Left ventricle myocardium inferior (tissue), 1 donor: ENCODE measurements at regions not wholly inside any gene's neighbourhood (a gene's known extent, or its start where the extent isn't known, plus 50 kb on each side); places are given as distances from the start of the nearest gene placed in this dataset.

Source experiments
- DNase-seq: peaks from one replicate; pipeline ENCODE4 v3.0.0-alpha.2; 2020
- H3K27ac ChIP-seq: fragments of 200-600 bp; replicated peaks from 2 replicates; pipeline ENCODE4 v1.8.0; 2021
- H3K27me3 ChIP-seq: fragments of 200-600 bp; 2 replicates; pipeline ENCODE4 v1.8.0; 2021; ENCODE audit warnings: low read depth
- H3K36me3 ChIP-seq: fragments of 200-600 bp; 2 replicates; pipeline ENCODE4 v1.8.0; 2021
- H3K4me1 ChIP-seq: fragments of 200-600 bp; 2 replicates; pipeline ENCODE4 v1.8.0; 2021
- H3K4me3 ChIP-seq: fragments of 200-600 bp; 2 replicates; pipeline ENCODE4 v1.8.0; 2021; ENCODE audit warnings: mild to moderate bottlenecking, moderate library complexity
- H3K9me3 ChIP-seq: fragments of 200-600 bp; replicated peaks from 2 replicates; pipeline ENCODE4 v1.8.0; 2021
- CTCF ChIP-seq: fragments of 200-600 bp; IDR thresholded peaks from 2 replicates; pipeline ENCODE4 v1.8.0; 2021; ENCODE audit warnings: antibody characterized with exemption, mild to moderate bottlenecking, borderline replicate concordance
- intact Hi-C: fragments of 100-400 bp; cut with micrococcal nuclease; formaldehyde crosslinking; loops from one replicate; pipeline ENCODE4 v1.11.0; 2022
- donor health status: DM: no; HTN: yes; CAD: no; lungs with severe emphysema.

- Histone ChIP-seq H3K27ac (peak overlapping the region; percentile 36), H3K36me3 (no peaks in the 10 kb centered on the region), H3K27me3 (no peaks in the 10 kb centered on the region), H3K4me3 (no peak overlapping the region), H3K9me3 (no peaks in the 10 kb centered on the region), H3K4me1 (no peaks in the 10 kb centered on the region)
- no peak for DNase-seq
- TF ChIP-seq CTCF = no peak
- intact Hi-C loops = no loop called here
Measured at GRCh38 chr11:87405356-87405755, 367.6 kb downstream of the TMEM135 start.

GRCh38 chr11:87401653-87402052 lies 363.9 kb downstream of the TMEM135 start:
- no peak for DNase-seq
- intact Hi-C loops = no loop called here
- no peaks in the 10 kb centered on the region for H3K4me1 ChIP-seq
- H3K27ac ChIP-seq = peak overlapping the region; percentile 39
- H3K9me3 ChIP-seq = no peaks in the 10 kb centered on the region
- no peak overlapping the region for H3K4me3 ChIP-seq
- no peaks in the 10 kb centered on the region for H3K27me3 ChIP-seq
- no peaks in the 10 kb centered on the region for H3K36me3 ChIP-seq
- TF ChIP-seq CTCF = no peak

GRCh38 chr11:87399341-87399740 lies 361.6 kb downstream of the TMEM135 start:
- intact Hi-C loops = no loop called here
- peak overlapping the region; percentile 60 for H3K27ac ChIP-seq
- H3K9me3 ChIP-seq = peaks cover 12% of the 10 kb centered on the region
- TF ChIP-seq CTCF = no peak
- no peaks in the 10 kb centered on the region for H3K36me3 ChIP-seq
- no peaks in the 10 kb centered on the region for H3K27me3 ChIP-seq
- H3K4me1 ChIP-seq = no peaks in the 10 kb centered on the region
- H3K4me3 ChIP-seq = no peak overlapping the region
- no peak for DNase-seq

DNA sequence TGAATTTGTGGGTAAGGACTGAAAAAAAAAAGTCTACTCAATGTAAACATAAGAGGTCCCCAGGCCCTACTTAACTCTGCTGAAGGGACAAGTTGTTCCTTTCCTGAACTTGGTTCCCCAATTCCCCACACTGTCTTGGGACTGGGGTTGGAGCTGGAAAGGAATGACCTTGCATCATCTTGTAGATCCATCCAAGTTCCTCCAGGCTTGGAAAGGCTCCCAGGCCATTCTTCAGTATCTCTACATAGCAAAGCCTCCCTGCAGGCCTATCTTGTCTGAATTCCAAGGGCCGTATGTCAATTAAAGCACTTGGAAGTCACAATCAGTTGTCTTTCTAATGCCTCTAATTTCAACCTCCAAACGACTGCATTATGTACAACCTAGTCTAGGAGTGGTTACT lies 361.2 kb downstream of the TMEM135 start:
- Histone ChIP-seq H3K27ac (peak overlapping the region; percentile 74), H3K27me3 (no peaks in the 10 kb centered on the region), H3K4me1 (no peaks in the 10 kb centered on the region), H3K9me3 (peaks cover 14% of the 10 kb centered on the region), H3K36me3 (no peaks in the 10 kb centered on the region), H3K4me3 (no peak overlapping the region)
- peak; percentile 57 for DNase-seq
- intact Hi-C loops = no loop called here
- no peak for TF ChIP-seq CTCF

DNA sequence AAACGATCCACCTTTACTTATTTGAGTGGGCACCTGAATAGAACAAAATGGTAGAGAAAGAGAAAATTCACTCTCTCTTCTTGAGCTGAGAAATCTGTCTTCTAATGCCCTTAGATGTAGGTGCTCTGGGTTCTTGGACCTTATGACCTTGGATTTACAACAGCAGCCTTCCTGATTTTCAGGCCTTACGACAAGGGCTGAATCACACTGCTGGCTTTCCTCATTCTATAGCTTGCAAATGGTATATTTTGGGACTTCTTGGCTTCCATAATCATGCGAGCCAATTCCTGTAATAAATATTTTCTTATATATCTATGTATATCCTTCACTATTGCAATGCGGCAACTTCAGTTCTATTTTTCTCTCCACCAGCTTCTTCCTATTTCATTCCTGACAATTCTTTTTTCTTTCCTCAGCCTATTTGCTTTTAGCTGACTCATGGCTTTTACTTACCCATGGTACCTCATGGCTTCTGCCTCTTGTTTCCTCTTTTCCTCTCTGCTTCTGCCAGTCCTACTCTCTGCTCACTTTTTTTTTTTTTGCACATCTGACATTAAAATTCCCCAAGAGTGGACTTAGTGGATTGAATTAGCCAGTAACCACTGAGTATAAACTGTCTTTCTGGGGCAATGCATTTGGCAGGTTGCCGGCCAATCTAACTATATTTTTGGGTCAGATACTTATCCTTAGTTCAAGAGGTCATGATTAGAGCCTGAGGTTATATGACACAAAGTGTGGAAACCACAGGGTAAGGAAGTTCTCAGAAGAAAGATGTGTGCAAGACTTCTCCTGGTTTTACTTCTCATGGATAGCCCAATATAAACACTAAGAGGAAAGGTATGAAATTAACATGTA lies 359.5 kb downstream of the TMEM135 start:
- intact Hi-C loops = no loop called here
- H3K27me3 ChIP-seq = no peaks in the 10 kb centered on the region

More for the DNA sequence above, 359.5 kb downstream of the TMEM135 start:
- Histone ChIP-seq H3K4me1 (no peaks in the 10 kb centered on the region), H3K4me3 (no peak overlapping the region), H3K9me3 (peaks cover 31% of the 10 kb centered on the region), H3K27ac (peak overlapping the region; percentile 21), H3K36me3 (no peaks in the 10 kb centered on the region)
- TF ChIP-seq CTCF = no peak
- DNase-seq = no peak
